Cardiac muscle cell (in vitro differentiated cells and primary cell): ENCODE measurements at regions not wholly inside any gene's neighbourhood (a gene's known extent, or its start where the extent isn't known, plus 50 kb on each side); places are given as distances from the start of the nearest gene placed in this dataset.

Experiments
- DNase-seq, 2 donors: peaks; one replicate each; pipeline versions ENCODE4 v3.0.0 to v3.0.0-alpha.2; 2010 to 2017; ENCODE audit warnings: low read depth in 1 of 2, low spot score in 1 of 2
- H3K27ac ChIP-seq: fragments of 200-600 bp; sonication (generic); 2 replicates; pipeline ENCODE4 v1.5.1; 2016
- H3K27me3 ChIP-seq: fragments of 200-600 bp; sonication (generic); 2 replicates; pipeline ENCODE4 v1.6.0; 2016; ENCODE audit warnings: control low read depth
- H3K36me3 ChIP-seq: fragments of 200-600 bp; sonication (generic); 2 replicates; pipeline ENCODE4 v1.5.1; 2016; ENCODE audit warnings: control low read depth
- H3K4me1 ChIP-seq: fragments of 200-600 bp; sonication (generic); 2 replicates; pipeline ENCODE4 v1.8.1; 2017; ENCODE audit warnings: low read depth, mild to moderate bottlenecking, mixed run types
- H3K4me3 ChIP-seq: fragments of 200-600 bp; sonication (generic); 2 replicates; pipeline ENCODE4 v1.5.1; 2016; ENCODE audit warnings: mild to moderate bottlenecking
- H3K9me3 ChIP-seq: fragments of 200-600 bp; sonication (generic); 2 replicates; pipeline ENCODE4 v1.5.1; 2017; ENCODE audit warnings: low read depth, mild to moderate bottlenecking, control low read depth
- CTCF ChIP-seq: IDR thresholded peaks from 2 replicates; pipeline ENCODE4 v1.5.1; 2012; ENCODE audit warnings: low read depth, mild to moderate bottlenecking, low read length

GRCh38 chr18:5600378-5601071 is 56.7 kb upstream of the EPB41L3 start:
- peak; percentile 56 to 58 for DNase-seq
- Histone ChIP-seq H3K4me1 (peaks cover 37% of the 10 kb centered on the region), H3K27me3 (no peaks in the 10 kb centered on the region), H3K36me3 (no peaks in the 10 kb centered on the region), H3K4me3 (peak overlapping the region; percentile 12), H3K27ac (peak overlapping the region; percentile 95), H3K9me3 (no peaks in the 10 kb centered on the region)
- peak; percentile 53 for TF ChIP-seq CTCF

GRCh38 chr18:5596585-5596984 is 52.8 kb upstream of the EPB41L3 start:
- no peak for TF ChIP-seq CTCF
- DNase-seq = no peak
- peaks cover 19% of the 10 kb centered on the region for H3K4me1 ChIP-seq

More at GRCh38 chr18:5596585-5596984, 52.8 kb upstream of the EPB41L3 start:
- H3K4me3 ChIP-seq = no peak overlapping the region
- H3K27me3 ChIP-seq = no peaks in the 10 kb centered on the region
- H3K36me3 ChIP-seq = no peaks in the 10 kb centered on the region
- H3K9me3 ChIP-seq = no peaks in the 10 kb centered on the region
- H3K27ac ChIP-seq = no peak overlapping the region
